ENCODE measurements at regions not wholly inside any gene's neighbourhood (a gene's known extent, or its start where the extent isn't known, plus 50 kb on each side); places are given as distances from the start of the nearest gene placed in this dataset.

- peak; percentile 5 for DNase-seq
These were observed 457.9 kb downstream of the PIK3C3 start for GRCh38 chr18:42412896-42413295.

- DNase-seq: peak; percentile 22
These were observed 458.8 kb downstream of the PIK3C3 start for GRCh38 chr18:42413870-42414269.

GRCh38 chr18:42414756-42415454 is 459.9 kb downstream of the PIK3C3 start:
- DNase-seq: peak; percentile 43

- no peak for DNase-seq
These were observed 462.2 kb downstream of the PIK3C3 start for GRCh38 chr18:42417189-42417588.

- DNase-seq: no peak
These were observed 463.1 kb downstream of the PIK3C3 start for GRCh38 chr18:42418121-42418520.

- DNase-seq: no peak
These were observed 470.0 kb downstream of the PIK3C3 start for GRCh38 chr18:42425025-42425424.

- no peak for DNase-seq
These were observed 471.5 kb downstream of the PIK3C3 start for GRCh38 chr18:42426496-42427015.

- DNase-seq: no peak
These were observed 474.2 kb downstream of the PIK3C3 start for GRCh38 chr18:42429196-42429595.

- DNase-seq: no peak
These were observed 481.3 kb downstream of the PIK3C3 start for GRCh38 chr18:42436222-42436765.

GRCh38 chr18:42437001-42437400 is 482.0 kb downstream of the PIK3C3 start:
- no peak for DNase-seq

GRCh38 chr18:42437646-42438045 is 482.6 kb downstream of the PIK3C3 start:
- peak; percentile 6 for DNase-seq

GRCh38 chr18:42442656-42443055 is 487.6 kb downstream of the PIK3C3 start:
- no peak for DNase-seq

- DNase-seq: no peak
These were observed 489.3 kb downstream of the PIK3C3 start for GRCh38 chr18:42444349-42444748.

- DNase-seq: no peak
These were observed 490.3 kb downstream of the PIK3C3 start for GRCh38 chr18:42445359-42445758.

GRCh38 chr18:42446195-42446594 is 491.2 kb downstream of the PIK3C3 start:
- DNase-seq: peak; percentile 56

GRCh38 chr18:42447688-42448087 is 492.7 kb downstream of the PIK3C3 start:
- no peak for DNase-seq

GRCh38 chr18:42458226-42458625 is 503.2 kb downstream of the PIK3C3 start:
- no peak for DNase-seq

- no peak for DNase-seq
These were observed 504.8 kb downstream of the PIK3C3 start for GRCh38 chr18:42459873-42460272.

- no peak for DNase-seq
These were observed 516.9 kb downstream of the PIK3C3 start for GRCh38 chr18:42471885-42472284.

- DNase-seq: no peak
These were observed 518.6 kb downstream of the PIK3C3 start for GRCh38 chr18:42473611-42474010.

GRCh38 chr18:42474577-42474976 is 519.5 kb downstream of the PIK3C3 start:
- no peak for DNase-seq

GRCh38 chr18:42475157-42475556 is 520.1 kb downstream of the PIK3C3 start:
- no peak for DNase-seq

- DNase-seq: no peak
These were observed 522.2 kb downstream of the PIK3C3 start for GRCh38 chr18:42477267-42477666.

- DNase-seq: no peak
These were observed 525.4 kb downstream of the PIK3C3 start for GRCh38 chr18:42480441-42480840.

All from fibroblast of skin of scalp (primary cell).